ENCODE measurements at regions not wholly inside any gene's neighbourhood (a gene's known extent, or its start where the extent isn't known, plus 50 kb on each side); places are given as distances from the start of the nearest gene placed in this dataset.
"Not testable (repeated sequence)": the region's sequence is repeated elsewhere in the genome, so short reads cannot be mapped to it uniquely, and the experiment has no call there.

DNA sequence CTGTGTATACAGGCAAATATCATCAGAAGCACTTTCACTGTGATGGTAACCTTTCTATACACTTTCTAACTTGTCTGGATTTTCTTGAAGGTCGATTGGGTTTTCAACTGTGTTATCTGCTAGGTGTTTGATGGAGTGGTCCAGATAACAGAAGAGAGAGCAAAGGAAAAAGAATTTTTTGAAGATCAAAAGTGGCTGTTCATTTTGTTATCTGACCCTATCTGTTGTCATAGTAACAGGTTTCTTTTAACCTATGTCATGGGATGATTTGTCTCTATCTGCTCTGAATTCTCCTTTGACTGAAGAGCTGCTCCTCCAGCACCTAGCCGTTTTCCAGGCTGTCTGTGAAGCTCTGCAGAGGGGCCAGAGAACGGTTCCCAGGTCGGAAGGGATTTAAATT, 77.8 kb upstream of the IRX2 start:
- in situ Hi-C loops (cut with HindIII; ENCODE audit: low pct_ligation_motif_present, low sequenced_read_pairs), result no loop called here
- Histone ChIP-seq H3K4me3 (ENCODE audit: low read depth, low read length) (no peak overlapping the region), H3K36me3 (replicated peaks) (no peaks in the 10 kb centered on the region), H3K27me3 (replicated peaks) (no peaks in the 10 kb centered on the region), H3K27ac (no peak overlapping the region)
- DNase-seq, result no peak
- TF ChIP-seq, protein P1, sequence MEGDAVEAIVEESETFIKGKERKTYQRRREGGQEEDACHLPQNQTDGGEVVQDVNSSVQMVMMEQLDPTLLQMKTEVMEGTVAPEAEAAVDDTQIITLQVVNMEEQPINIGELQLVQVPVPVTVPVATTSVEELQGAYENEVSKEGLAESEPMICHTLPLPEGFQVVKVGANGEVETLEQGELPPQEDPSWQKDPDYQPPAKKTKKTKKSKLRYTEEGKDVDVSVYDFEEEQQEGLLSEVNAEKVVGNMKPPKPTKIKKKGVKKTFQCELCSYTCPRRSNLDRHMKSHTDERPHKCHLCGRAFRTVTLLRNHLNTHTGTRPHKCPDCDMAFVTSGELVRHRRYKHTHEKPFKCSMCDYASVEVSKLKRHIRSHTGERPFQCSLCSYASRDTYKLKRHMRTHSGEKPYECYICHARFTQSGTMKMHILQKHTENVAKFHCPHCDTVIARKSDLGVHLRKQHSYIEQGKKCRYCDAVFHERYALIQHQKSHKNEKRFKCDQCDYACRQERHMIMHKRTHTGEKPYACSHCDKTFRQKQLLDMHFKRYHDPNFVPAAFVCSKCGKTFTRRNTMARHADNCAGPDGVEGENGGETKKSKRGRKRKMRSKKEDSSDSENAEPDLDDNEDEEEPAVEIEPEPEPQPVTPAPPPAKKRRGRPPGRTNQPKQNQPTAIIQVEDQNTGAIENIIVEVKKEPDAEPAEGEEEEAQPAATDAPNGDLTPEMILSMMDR (IDR thresholded peaks at IDR 0.05; ENCODE audit: low read depth, low read length, missing control alignments), result no peak

DNA sequence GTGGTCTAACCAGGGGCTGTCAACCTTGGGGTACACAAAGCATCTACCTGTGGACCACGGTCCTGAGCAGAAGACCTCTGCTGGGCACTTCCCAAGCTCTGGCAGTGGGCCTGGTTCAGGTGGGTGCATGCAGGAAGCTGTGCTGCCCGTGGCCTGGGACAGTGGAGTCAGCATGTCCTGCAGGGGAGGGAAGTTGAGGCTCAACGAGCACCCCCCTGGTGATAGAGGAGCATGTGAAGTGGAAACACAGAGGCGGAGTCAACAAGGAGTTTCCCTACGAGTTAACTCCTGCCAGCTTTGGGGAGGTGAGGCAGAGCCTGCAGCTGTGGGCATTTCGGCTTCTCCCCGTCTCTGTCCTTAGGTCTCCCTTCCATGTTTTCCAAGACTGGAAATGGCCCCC, 67.5 kb upstream of the IRX2 start:
- TF ChIP-seq, protein P1 (IDR thresholded peaks at IDR 0.05; ENCODE audit: low read depth, low read length, missing control alignments), result no peak
- no peak overlapping the region for H3K27ac ChIP-seq
- no peaks in the 10 kb centered on the region for H3K27me3 ChIP-seq (replicated peaks)
- H3K36me3 ChIP-seq (replicated peaks), result no peaks in the 10 kb centered on the region
- H3K4me3 ChIP-seq (ENCODE audit: low read depth, low read length), result no peak overlapping the region
- in situ Hi-C loops (cut with HindIII; ENCODE audit: low pct_ligation_motif_present, low sequenced_read_pairs), result no loop called here
- no peak for DNase-seq

- TF ChIP-seq, protein P1 (IDR thresholded peaks at IDR 0.05; ENCODE audit: low read depth, low read length, missing control alignments), result no peak
- in situ Hi-C loops (cut with HindIII; ENCODE audit: low pct_ligation_motif_present, low sequenced_read_pairs), result no loop called here
- no peak overlapping the region for H3K4me3 ChIP-seq (ENCODE audit: low read depth, low read length)
- no peak overlapping the region for H3K27ac ChIP-seq
- H3K36me3 ChIP-seq (replicated peaks), result no peaks in the 10 kb centered on the region
- no peak for DNase-seq
- no peaks in the 10 kb centered on the region for H3K27me3 ChIP-seq (replicated peaks)
Measured at GRCh38 chr5:2817031-2817603, 65.6 kb upstream of the IRX2 start.

GRCh38 chr5:2813678-2814077, 62.2 kb upstream of the IRX2 start:
- Histone ChIP-seq H3K27ac (no peak overlapping the region), H3K27me3 (replicated peaks) (no peaks in the 10 kb centered on the region), H3K36me3 (replicated peaks) (no peaks in the 10 kb centered on the region), H3K4me3 (ENCODE audit: low read depth, low read length) (no peak overlapping the region)
- TF ChIP-seq, protein P1 (IDR thresholded peaks at IDR 0.05; ENCODE audit: low read depth, low read length, missing control alignments), result no peak
- DNase-seq, result no peak
- in situ Hi-C loops (cut with HindIII; ENCODE audit: low pct_ligation_motif_present, low sequenced_read_pairs), result no loop called here

DNA sequence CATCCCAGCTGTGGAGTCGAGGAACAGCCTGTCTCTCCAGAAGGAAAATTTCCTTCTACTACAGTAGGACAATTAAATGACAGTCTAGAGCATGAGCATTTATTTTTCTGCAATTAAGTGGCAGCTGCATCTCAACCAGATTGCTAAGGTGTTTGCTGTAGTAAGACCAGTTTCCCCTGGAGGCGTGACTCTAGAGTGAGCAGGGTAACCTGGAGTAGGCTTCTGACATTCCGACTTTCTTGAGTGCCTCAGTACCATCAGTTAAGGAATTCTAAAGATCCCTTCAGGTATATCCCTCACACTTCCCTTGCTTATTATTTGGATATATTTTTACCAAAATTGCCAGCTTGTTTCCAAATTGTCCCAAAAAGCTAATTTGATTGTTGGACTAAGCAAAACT, 59.2 kb upstream of the IRX2 start:
- no peak for DNase-seq
- Histone ChIP-seq H3K27me3 (replicated peaks) (no peaks in the 10 kb centered on the region), H3K36me3 (replicated peaks) (no peaks in the 10 kb centered on the region), H3K27ac (no peak overlapping the region), H3K4me3 (ENCODE audit: low read depth, low read length) (no peak overlapping the region)
- TF ChIP-seq, protein P1 (IDR thresholded peaks at IDR 0.05; ENCODE audit: low read depth, low read length, missing control alignments), result no peak
- in situ Hi-C loops (cut with HindIII; ENCODE audit: low pct_ligation_motif_present, low sequenced_read_pairs), result no loop called here

DNA sequence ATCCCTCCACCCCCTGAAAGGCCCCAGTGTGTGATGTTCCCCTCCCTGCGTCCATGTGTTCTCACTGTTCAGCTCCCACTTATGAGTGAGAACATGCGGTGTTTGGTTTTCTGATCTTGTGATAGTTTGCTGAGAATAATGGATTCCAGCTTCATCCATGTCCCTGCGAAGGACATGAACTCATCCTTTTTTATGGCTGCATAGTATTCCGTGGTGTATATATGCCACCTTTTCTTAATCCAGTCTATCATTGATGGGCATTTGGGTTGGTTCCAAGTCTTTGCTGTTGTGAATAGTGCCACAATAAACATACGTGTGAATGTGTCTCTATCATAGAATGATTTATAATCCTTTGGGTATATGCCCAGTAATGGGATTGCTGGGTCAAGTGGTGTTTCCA, 55.8 kb upstream of the IRX2 start:
- H3K4me3 ChIP-seq (ENCODE audit: low read depth, low read length); H3K27me3 ChIP-seq (replicated peaks); H3K27ac ChIP-seq; DNase-seq; H3K36me3 ChIP-seq (replicated peaks); in situ Hi-C loops (cut with HindIII; ENCODE audit: low pct_ligation_motif_present, low sequenced_read_pairs): not testable (repeated sequence)
